Limb (tissue), 2 donors: ENCODE measurements at regions not wholly inside any gene's neighbourhood (a gene's known extent, or its start where the extent isn't known, plus 50 kb on each side); places are given as distances from the start of the nearest gene placed in this dataset.

ENCODE experiments used
- DNase-seq, 2 donors: peaks; one replicate each; pipeline ENCODE4 v3.0.0-alpha.2; 2016; ENCODE audit errors: extremely low spot score in 2 of 2

GRCh38 chr9:89955626-89956025 is 350.8 kb downstream of the GADD45G start:
- DNase-seq: no peak

GRCh38 chr9:89956331-89956730 is 351.5 kb downstream of the GADD45G start:
- DNase-seq: no peak

GRCh38 chr9:89956907-89957306 is 352.1 kb downstream of the GADD45G start:
- DNase-seq: no peak

- DNase-seq: no peak
Observed at GRCh38 chr9:89958086-89958485, 353.3 kb downstream of the GADD45G start.

GRCh38 chr9:89961616-89962341 is 357.0 kb downstream of the GADD45G start:
- DNase-seq: peak in 1 of 2 donors; percentile 62

- no peak for DNase-seq
Observed at GRCh38 chr9:89963280-89963679, 358.5 kb downstream of the GADD45G start.

- no peak for DNase-seq
Observed at GRCh38 chr9:89967527-89967926, 362.7 kb downstream of the GADD45G start.

- DNase-seq: no peak
Observed at GRCh38 chr9:89969156-89969675, 364.4 kb downstream of the GADD45G start.

GRCh38 chr9:89969881-89970639 is 365.2 kb downstream of the GADD45G start:
- no peak for DNase-seq

GRCh38 chr9:89970701-89971100 is 365.9 kb downstream of the GADD45G start:
- no peak for DNase-seq

GRCh38 chr9:89972535-89972934 is 367.7 kb downstream of the GADD45G start:
- no peak for DNase-seq

GRCh38 chr9:89974582-89974981 is 369.8 kb downstream of the GADD45G start:
- DNase-seq: no peak

- no peak for DNase-seq
Observed at GRCh38 chr9:89975024-89975423, 370.2 kb downstream of the GADD45G start.

GRCh38 chr9:89975630-89976029 is 370.8 kb downstream of the GADD45G start:
- no peak for DNase-seq

- no peak for DNase-seq
Observed at GRCh38 chr9:89978185-89978584, 373.4 kb downstream of the GADD45G start.

- no peak for DNase-seq
Observed at GRCh38 chr9:89980600-89980999, 375.8 kb downstream of the GADD45G start.

GRCh38 chr9:89982016-89982415 is 377.2 kb downstream of the GADD45G start:
- no peak for DNase-seq

- no peak for DNase-seq
Observed at GRCh38 chr9:89983411-89983810, 378.6 kb downstream of the GADD45G start.

- DNase-seq: no peak
Observed at GRCh38 chr9:89984214-89984613, 379.4 kb downstream of the GADD45G start.

- no peak for DNase-seq
Observed at GRCh38 chr9:89985068-89985467, 380.3 kb downstream of the GADD45G start.

GRCh38 chr9:89986190-89986589 is 381.4 kb downstream of the GADD45G start:
- DNase-seq: no peak

- no peak for DNase-seq
Observed at GRCh38 chr9:89988458-89988857, 383.6 kb downstream of the GADD45G start.
